Pulmonary artery endothelial cell (primary cell): ENCODE measurements at regions not wholly inside any gene's neighbourhood (a gene's known extent, or its start where the extent isn't known, plus 50 kb on each side); places are given as distances from the start of the nearest gene placed in this dataset.
"Not testable (repeated sequence)": the region's sequence is repeated elsewhere in the genome, so short reads cannot be mapped to it uniquely, and the experiment has no call there.

ENCODE experiments used
- DNase-seq: peaks from one replicate; pipeline ENCODE4 v3.0.0-alpha.2; 2011; ENCODE audit warnings: low read depth, low spot score

DNA sequence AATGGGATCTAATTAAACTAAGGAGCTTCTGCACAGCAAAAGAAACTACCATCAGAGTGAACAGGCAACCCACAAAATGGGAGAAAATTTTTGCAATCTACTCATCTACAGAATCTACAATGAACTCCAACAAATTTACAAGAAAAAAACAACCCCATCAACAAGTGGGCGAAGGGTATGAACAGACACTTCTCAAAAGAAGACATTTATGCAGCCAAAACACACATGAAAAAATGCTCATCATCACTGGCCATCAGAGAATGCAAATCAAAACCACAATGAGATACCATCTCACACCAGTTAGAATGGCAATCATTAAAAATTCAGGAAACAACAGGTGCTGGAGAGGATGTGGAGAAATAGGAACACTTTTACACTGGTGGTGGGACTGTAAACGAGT, 55.6 kb upstream of the MAN1A1 start:
- not testable (repeated sequence) for DNase-seq
